HepG2 (cell line): ENCODE measurements at regions not wholly inside any gene's neighbourhood (a gene's known extent, or its start where the extent isn't known, plus 50 kb on each side); places are given as distances from the start of the nearest gene placed in this dataset.

ENCODE experiments used
- ATAC-seq: fragments of 200-7000 bp; cut with Tn5 transposase; 3 replicates; pipeline ENCODE4 v1.9.1; 2020; ENCODE audit warnings: mild to moderate bottlenecking, moderate library complexity
- BruUV-seq: library from RNA; stranded (reverse); fragments of 400-500 nt; replicated peaks from 2 replicates; lab custom pipeline; 2021; lab: Mats Ljungman, UMichigan
- CTCF ChIA-PET: fragments of 300-600 bp; formaldehyde crosslinking; extraction: SDS; loops from one replicate; lab custom pipeline; 2021; ENCODE audit warnings: low total read pairs, inconsistent platforms, low intra/inter-chr PET ratio; lab: Yijun Ruan, JAX
- POLR2A ChIA-PET: fragments of 350-600 bp; sonication (Branson Sonifier 250); formaldehyde crosslinking; loops from one replicate; lab custom pipeline; 2020; ENCODE audit warnings: antibody characterized with exemption, inconsistent platforms; lab: Yijun Ruan, JAX
- DNase-seq: peaks from one replicate; pipeline ENCODE4 v3.0.0-alpha.2; 2015; ENCODE audit warnings: low spot score
- FAIRE-seq: peaks from 3 replicates; lab custom pipeline; 2011; peaks lifted over from hg19 to GRCh38; lab: Jason Lieb, UNC
- H2AFZ ChIP-seq: one replicate; pipeline ENCODE4 v1.6.1; 2011; ENCODE audit warnings: low read length, inconsistent platforms
- H3K27ac ChIP-seq: fragments of 300-600 bp; 3 replicates; pipeline ENCODE4 v1.8.0; 2011; ENCODE audit warnings: mixed run types, mild to moderate bottlenecking, mixed read lengths, low read length, inconsistent platforms; ENCODE audit not compliant: insufficient read depth; ENCODE audit errors: extremely low read length
- H3K27me3 ChIP-seq, 2 experiments: fragments of 200-600 bp in 1 of 2; 2 replicates in 1 of 2; 3 replicates in 1 of 2; pipeline versions ENCODE4 v1.6.0 to v1.8.0; 2011; ENCODE audit warnings: low read length in 2 of 2, mild to moderate bottlenecking in 2 of 2, moderate library complexity in 2 of 2, inconsistent platforms in 1 of 2; ENCODE audit not compliant: insufficient read depth in 2 of 2, control insufficient read depth in 1 of 2
- H3K36me3 ChIP-seq, 2 experiments: fragments of 200-600 bp in 1 of 2; replicated peaks in 1 of 2; 2 replicates in 1 of 2; 3 replicates in 1 of 2; pipeline versions ENCODE4 v1.5.1 to v1.8.0; 2011; ENCODE audit warnings: low read length in 2 of 2, inconsistent platforms in 1 of 2; ENCODE audit not compliant: insufficient read depth in 2 of 2, control insufficient read depth in 1 of 2
- H3K4me1 ChIP-seq: 2 replicates; pipeline ENCODE4 v1.5.1; 2012; ENCODE audit warnings: low read length, inconsistent platforms; ENCODE audit not compliant: insufficient read depth
- H3K4me2 ChIP-seq: 2 replicates; pipeline ENCODE4 v1.6.0; 2011; ENCODE audit warnings: low read depth, low read length, inconsistent platforms
- H3K4me3 ChIP-seq, 3 experiments: fragments of 200-600 bp in 1 of 3; sonication (generic), shearing (Covaris generic) in 1 of 3; replicated peaks in 1 of 3; 2 replicates each; pipeline ENCODE4 v1.5.1; 2011 to 2016; ENCODE audit warnings: low read length in 3 of 3, inconsistent platforms in 2 of 3, low read depth in 2 of 3, mild to moderate bottlenecking in 2 of 3, control low read depth in 1 of 3, mixed read lengths in 1 of 3; ENCODE audit not compliant: insufficient read depth in 1 of 3
- H3K79me2 ChIP-seq: one replicate; pipeline ENCODE4 v1.6.1; 2011; ENCODE audit warnings: low read length, inconsistent platforms; ENCODE audit not compliant: insufficient read depth
- H3K9ac ChIP-seq: 2 replicates; pipeline ENCODE4 v1.6.0; 2011; ENCODE audit warnings: mild to moderate bottlenecking, low read depth, low read length, inconsistent platforms; ENCODE audit not compliant: insufficient read depth
- H3K9me3 ChIP-seq: 2 replicates; pipeline ENCODE4 v1.5.1; 2012; ENCODE audit warnings: mild to moderate bottlenecking, low read length
- H4K20me1 ChIP-seq: 2 replicates; pipeline ENCODE4 v1.6.0; 2011; ENCODE audit warnings: inconsistent platforms, mild to moderate bottlenecking, low read length, moderate library complexity; ENCODE audit not compliant: insufficient read depth
- CERS6 ChIP-seq: sonication (generic); formaldehyde crosslinking; IDR thresholded peaks from 2 replicates; pipeline ENCODE4 v1.5.0; 2020; ENCODE audit warnings: missing genetic modification reagents
- HINFP ChIP-seq: sonication (generic); formaldehyde crosslinking; IDR thresholded peaks from 2 replicates; pipeline ENCODE4 v1.4.0; 2020; ENCODE audit warnings: low read depth, mild to moderate bottlenecking, missing genetic modification reagents
- HOXD1 ChIP-seq: sonication (generic); formaldehyde crosslinking; IDR thresholded peaks from 2 replicates; pipeline ENCODE4 v1.5.0; 2020; ENCODE audit warnings: missing genetic modification reagents
- MBNL3 ChIP-seq: fragments of 250-450 bp; sonication (Bioruptor Pico); conservative IDR thresholded peaks from 2 replicates; pipeline ENCODE4 v1.8.0; 2022; ENCODE audit warnings: mild to moderate bottlenecking, inconsistent platforms
- MTA3 ChIP-seq: sonication (generic); formaldehyde crosslinking; IDR thresholded peaks from 2 replicates; pipeline ENCODE4 v1.4.0; 2020; ENCODE audit warnings: missing genetic modification reagents
- NR2F2 ChIP-seq: IDR thresholded peaks from 2 replicates; pipeline ENCODE4 v1.6.1; 2012; ENCODE audit warnings: low read depth, inconsistent platforms, borderline replicate concordance
- POLR2AphosphoS5 ChIP-seq: IDR thresholded peaks from 2 replicates; pipeline ENCODE4 v1.6.1; 2012; ENCODE audit warnings: low read depth, low read length
- RFX1 ChIP-seq: fragments of 450-650 bp; IDR thresholded peaks from 2 replicates; pipeline ENCODE4 v1.6.1; 2017
- SP5 ChIP-seq: IDR thresholded peaks from 2 replicates; pipeline ENCODE4 v1.6.1; 2016; ENCODE audit warnings: low read depth, borderline replicate concordance
- TIGD3 ChIP-seq: sonication (generic); formaldehyde crosslinking; IDR thresholded peaks from 2 replicates; pipeline ENCODE4 v1.5.1; 2020; ENCODE audit warnings: mild to moderate bottlenecking, missing genetic modification reagents, borderline replicate concordance
- ZBTB10 ChIP-seq: sonication (generic); formaldehyde crosslinking; IDR thresholded peaks from 2 replicates; pipeline ENCODE4 v1.4.0; 2020; ENCODE audit warnings: missing genetic modification reagents, borderline replicate concordance
- ZFP1 ChIP-seq: IDR thresholded peaks from 2 replicates; pipeline ENCODE4 v1.6.1; 2016
- ZFX ChIP-seq: sonication (generic); formaldehyde crosslinking; IDR thresholded peaks from 2 replicates; pipeline ENCODE4 v1.4.0; 2020; ENCODE audit warnings: mild to moderate bottlenecking, low read depth, missing genetic modification reagents, moderate library complexity
- ZMAT5 ChIP-seq: sonication (generic); formaldehyde crosslinking; IDR thresholded peaks from 2 replicates; pipeline ENCODE4 v1.5.0; 2020; ENCODE audit warnings: mild to moderate bottlenecking, low read depth, missing genetic modification reagents, borderline replicate concordance
- ZNF207 ChIP-seq: fragments of 450-650 bp; IDR thresholded peaks from 2 replicates; pipeline ENCODE4 v1.6.1; 2016; ENCODE audit warnings: antibody characterized with exemption, borderline replicate concordance
- ZNF572 ChIP-seq: sonication (generic); formaldehyde crosslinking; IDR thresholded peaks from 2 replicates; pipeline ENCODE4 v1.5.1; 2020; ENCODE audit warnings: mild to moderate bottlenecking, missing genetic modification reagents
- ZNF597 ChIP-seq: sonication (generic); formaldehyde crosslinking; IDR thresholded peaks from 2 replicates; pipeline ENCODE4 v1.5.0; 2020; ENCODE audit warnings: missing genetic modification reagents
- ZNF788 ChIP-seq: sonication (generic); formaldehyde crosslinking; IDR thresholded peaks from 2 replicates; pipeline ENCODE4 v1.5.0; 2020; ENCODE audit warnings: mild to moderate bottlenecking, missing genetic modification reagents, borderline replicate concordance
- WGBS: methylation state at CpG from one replicate; pipeline ENCODE4 v1.1.6; 2017; ENCODE audit warnings: low lambda C conversion rate; 5-methylcytosine and 5-hydroxymethylcytosine counted together
- in situ Hi-C: cut with HindIII; loops from 2 replicates; pipeline ENCODE4 v1.10.0; 2017; ENCODE audit warnings: low pct_unique_long_range_greater_than_20kb; ENCODE audit not compliant: extremely low pct_ligation_motif_present
- intact Hi-C: fragments of 100-400 bp; cut with micrococcal nuclease; formaldehyde crosslinking; loops from one replicate; pipeline ENCODE4 v1.10.0; 2022; ENCODE audit not compliant: unreplicated experiment

GRCh38 chr2:105525201-105525600 lies 126.3 kb upstream of the FHL2 start:
- intact Hi-C loops (no loop called here), in situ Hi-C loops (no loop called here)

More at GRCh38 chr2:105525201-105525600, 126.3 kb upstream of the FHL2 start:
- Histone ChIP-seq H2AFZ (no peak overlapping the region), H3K4me3 (no peak overlapping the region), H3K27me3 (peaks cover 0 to 6% of the 10 kb centered on the region in 2 experiments; a peak in 1 of 5 replicates), H3K36me3 (no peaks in the 10 kb centered on the region)
- BruUV-seq: no TSS peak
- TF ChIP-seq ZNF207 (no peak), ZFP1 (CRISPR knock-in tag) (no peak), NR2F2 (no peak), POLR2AphosphoS5 (no peak), ZNF597 (CRISPR knock-in tag) (no peak), MTA3 (CRISPR knock-in tag) (no peak), RFX1 (no peak), CERS6 (CRISPR knock-in tag) (no peak), HINFP (CRISPR knock-in tag) (no peak), SP5 (CRISPR knock-in tag) (no peak), TIGD3 (CRISPR knock-in tag) (no peak), ZBTB10 (CRISPR knock-in tag) (no peak), ZMAT5 (CRISPR knock-in tag) (no peak), MBNL3 (no peak), ZNF572 (CRISPR knock-in tag) (no peak), ZFX (no peak), HOXD1 (CRISPR knock-in tag) (no peak), ZNF788 (CRISPR knock-in tag) (no peak)
- TF ChIP-seq, all 625 proteins: peak for 0
- Histone ChIP-seq H3K27ac (no peak overlapping the region), H3K9me3 (no peaks in the 10 kb centered on the region), H3K79me2 (no peaks in the 10 kb centered on the region), H4K20me1 (no peaks in the 10 kb centered on the region), H3K4me2 (no peak overlapping the region), H3K4me1 (peaks cover 10% of the 10 kb centered on the region; the same call in 1 of the 2 replicates), H3K9ac (no peak overlapping the region)
- ATAC-seq (no peak), FAIRE-seq (no peak), DNase-seq (no peak)
- WGBS: 61% methylated on average over 5 of the region's 6 CpGs
- ChIA-PET CTCF (no interaction called here), POLR2A (no interaction called here)
